RWPE1 (cell line): ENCODE measurements at regions not wholly inside any gene's neighbourhood (a gene's known extent, or its start where the extent isn't known, plus 50 kb on each side); places are given as distances from the start of the nearest gene placed in this dataset.

Experiments used
- CTCF ChIA-PET: fragments of 350-600 bp; sonication (Branson Sonifier 250); formaldehyde crosslinking; extraction: SDS; loops from one replicate; lab custom pipeline; 2021; lab: Yijun Ruan, JAX
- POLR2A ChIA-PET: fragments of 400-600 bp; formaldehyde crosslinking; extraction: SDS; loops from one replicate; lab custom pipeline; 2020; ENCODE audit warnings: antibody characterized with exemption; ENCODE audit not compliant: low non-redundant PET; lab: Yijun Ruan, JAX
- DNase-seq: peaks from one replicate; pipeline ENCODE4 v3.0.0; 2012; ENCODE audit warnings: low spot score
- H3K27ac ChIP-seq: fragments of 450-650 bp; 2 replicates; pipeline ENCODE4 v1.5.1; 2017
- CTCF ChIP-seq: fragments of 450-650 bp; conservative IDR thresholded peaks from 2 replicates; pipeline ENCODE4 v1.5.1; 2017; ENCODE audit warnings: low read depth, mild to moderate bottlenecking

GRCh38 chr17:63311416-63311937 is 134.6 kb downstream of the CYB561 start:
- CTCF ChIA-PET = no interaction called here
- POLR2A ChIA-PET = no interaction called here
- DNase-seq = no peak
- no peak overlapping the region for H3K27ac ChIP-seq
- TF ChIP-seq CTCF = no peak

GRCh38 chr17:63314761-63315160 is 131.3 kb downstream of the CYB561 start:
- no peak overlapping the region for H3K27ac ChIP-seq
- POLR2A ChIA-PET = no interaction called here
- no peak for TF ChIP-seq CTCF
- CTCF ChIA-PET = no interaction called here
- DNase-seq = no peak

GRCh38 chr17:63316100-63316499 is 130.0 kb downstream of the CYB561 start:
- CTCF ChIA-PET = no interaction called here
- no peak for DNase-seq
- H3K27ac ChIP-seq = no peak overlapping the region
- no peak for TF ChIP-seq CTCF
- POLR2A ChIA-PET = no interaction called here

GRCh38 chr17:63317166-63317840 is 128.8 kb downstream of the CYB561 start:
- ChIA-PET CTCF (interaction anchor here (0.6 kb wide), 1 partner anchor 30 kb away, joined by 3 read pairs; no protein-coding TSS in a partner anchor), POLR2A (no interaction called here)
- DNase-seq = no peak

GRCh38 chr17:63325808-63326207 is 120.3 kb downstream of the CYB561 start:
- DNase-seq = no peak
- POLR2A ChIA-PET = no interaction called here
- no peak overlapping the region for H3K27ac ChIP-seq
- TF ChIP-seq CTCF = no peak
- CTCF ChIA-PET = interaction anchor here (0.6 kb wide), 1 partner anchor 601 kb away, joined by 4 read pairs; no protein-coding TSS in a partner anchor

More at GRCh38 chr17:63317166-63317840, 128.8 kb downstream of the CYB561 start:
- TF ChIP-seq CTCF = no peak
- no peak overlapping the region for H3K27ac ChIP-seq

GRCh38 chr17:63329876-63330275 is 116.2 kb downstream of the CYB561 start:
- ChIA-PET POLR2A (no interaction called here), CTCF (interaction anchor here (0.6 to 0.7 kb wide), 2 partner anchors 34 to 630 kb away, joined by 3 read pairs; no protein-coding TSS in a partner anchor)
- no peak overlapping the region for H3K27ac ChIP-seq
- no peak for DNase-seq
- TF ChIP-seq CTCF = no peak
